NT2/D1 (cell line): ENCODE measurements at regions not wholly inside any gene's neighbourhood (a gene's known extent, or its start where the extent isn't known, plus 50 kb on each side); places are given as distances from the start of the nearest gene placed in this dataset.

ENCODE experiments used
- DNase-seq: peaks from one replicate; pipeline ENCODE4 v3.0.0-alpha.2; 2011; ENCODE audit warnings: low read depth, low spot score
- H3K27me3 ChIP-seq: 2 replicates; pipeline ENCODE4 v1.6.0; 2011; ENCODE audit warnings: mild to moderate bottlenecking; ENCODE audit not compliant: insufficient read length, insufficient read depth
- H3K36me3 ChIP-seq: 2 replicates; pipeline ENCODE4 v1.6.1; 2011; ENCODE audit warnings: mild to moderate bottlenecking, low read length, mixed read lengths; ENCODE audit not compliant: insufficient read depth, insufficient read length
- H3K4me1 ChIP-seq: 2 replicates; pipeline ENCODE4 v1.5.1; 2011; ENCODE audit not compliant: insufficient read depth, insufficient read length
- H3K4me3 ChIP-seq: 2 replicates; pipeline ENCODE4 v1.5.1; 2011; ENCODE audit warnings: low read depth; ENCODE audit not compliant: insufficient read length
- H3K9ac ChIP-seq: 2 replicates; pipeline ENCODE4 v1.6.0; 2011; ENCODE audit warnings: low read depth; ENCODE audit not compliant: insufficient read length
- H3K9me3 ChIP-seq: 2 replicates; pipeline ENCODE4 v1.5.1; 2011; ENCODE audit warnings: mild to moderate bottlenecking, low read length; ENCODE audit not compliant: insufficient read depth
- SUZ12 ChIP-seq: IDR thresholded peaks from 2 replicates; pipeline ENCODE4 v1.6.1; 2011; ENCODE audit not compliant: insufficient read length, insufficient read depth; ENCODE audit errors: extremely low read depth
- YY1 ChIP-seq: IDR thresholded peaks from 2 replicates; pipeline ENCODE4 v1.6.1; 2011; ENCODE audit not compliant: insufficient read length, insufficient read depth
- ZNF274 ChIP-seq: IDR thresholded peaks from 2 replicates; pipeline ENCODE4 v1.6.1; 2011; ENCODE audit warnings: mild to moderate bottlenecking, low read depth, low read length

GRCh38 chr4:165689159-165689558, 183.9 kb upstream of the TLL1 start:
- H3K36me3 ChIP-seq = no peaks in the 10 kb centered on the region
- no peak for DNase-seq
- H3K9me3 ChIP-seq = no peaks in the 10 kb centered on the region
- TF ChIP-seq YY1 (no peak), ZNF274 (no peak), SUZ12 (no peak)
- no peak overlapping the region for H3K9ac ChIP-seq
- H3K4me3 ChIP-seq = no peak overlapping the region
- no peaks in the 10 kb centered on the region for H3K4me1 ChIP-seq
- no peaks in the 10 kb centered on the region for H3K27me3 ChIP-seq

- Histone ChIP-seq H3K4me1 (no peaks in the 10 kb centered on the region), H3K27me3 (no peaks in the 10 kb centered on the region), H3K36me3 (no peaks in the 10 kb centered on the region), H3K4me3 (no peak overlapping the region), H3K9me3 (no peaks in the 10 kb centered on the region), H3K9ac (no peak overlapping the region)
- TF ChIP-seq SUZ12 (no peak), ZNF274 (no peak), YY1 (no peak)
- DNase-seq = no peak
Observed at GRCh38 chr4:165692082-165692481, 181.0 kb upstream of the TLL1 start.

GRCh38 chr4:165698272-165698671, 174.8 kb upstream of the TLL1 start:
- DNase-seq = no peak
- H3K27me3 ChIP-seq = no peaks in the 10 kb centered on the region
- no peaks in the 10 kb centered on the region for H3K4me1 ChIP-seq
- H3K9ac ChIP-seq = no peak overlapping the region
- H3K9me3 ChIP-seq = no peaks in the 10 kb centered on the region
- no peak for TF ChIP-seq YY1
- TF ChIP-seq ZNF274 = no peak
- TF ChIP-seq SUZ12 = no peak
- H3K36me3 ChIP-seq = no peaks in the 10 kb centered on the region
- no peak overlapping the region for H3K4me3 ChIP-seq

GRCh38 chr4:165699055-165699454, 174.0 kb upstream of the TLL1 start:
- no peaks in the 10 kb centered on the region for H3K4me1 ChIP-seq
- H3K9me3 ChIP-seq = no peaks in the 10 kb centered on the region
- no peak overlapping the region for H3K4me3 ChIP-seq
- no peaks in the 10 kb centered on the region for H3K36me3 ChIP-seq
- no peak for TF ChIP-seq SUZ12
- TF ChIP-seq YY1 = no peak
- no peak for TF ChIP-seq ZNF274
- no peaks in the 10 kb centered on the region for H3K27me3 ChIP-seq
- no peak for DNase-seq
- no peak overlapping the region for H3K9ac ChIP-seq

- no peak overlapping the region for H3K9ac ChIP-seq
- no peaks in the 10 kb centered on the region for H3K9me3 ChIP-seq
- no peaks in the 10 kb centered on the region for H3K27me3 ChIP-seq
- DNase-seq = no peak
- no peaks in the 10 kb centered on the region for H3K36me3 ChIP-seq
- no peaks in the 10 kb centered on the region for H3K4me1 ChIP-seq
- no peak for TF ChIP-seq ZNF274
- TF ChIP-seq SUZ12 = no peak
- TF ChIP-seq YY1 = no peak
- no peak overlapping the region for H3K4me3 ChIP-seq
Observed at GRCh38 chr4:165700855-165701254, 172.2 kb upstream of the TLL1 start.

GRCh38 chr4:165707128-165707527, 165.9 kb upstream of the TLL1 start:
- Histone ChIP-seq H3K36me3 (no peaks in the 10 kb centered on the region), H3K4me3 (no peak overlapping the region), H3K9ac (no peak overlapping the region), H3K27me3 (no peaks in the 10 kb centered on the region), H3K9me3 (no peaks in the 10 kb centered on the region), H3K4me1 (no peaks in the 10 kb centered on the region)
- no peak for TF ChIP-seq ZNF274
- no peak for TF ChIP-seq SUZ12
- TF ChIP-seq YY1 = no peak
- DNase-seq = no peak

GRCh38 chr4:165709516-165709915, 163.5 kb upstream of the TLL1 start:
- no peaks in the 10 kb centered on the region for H3K9me3 ChIP-seq
- no peak for DNase-seq
- no peak overlapping the region for H3K9ac ChIP-seq
- no peaks in the 10 kb centered on the region for H3K27me3 ChIP-seq
- H3K36me3 ChIP-seq = no peaks in the 10 kb centered on the region
- no peaks in the 10 kb centered on the region for H3K4me1 ChIP-seq
- H3K4me3 ChIP-seq = no peak overlapping the region
- TF ChIP-seq ZNF274 (no peak), YY1 (no peak)

GRCh38 chr4:165709973-165710526, 163.0 kb upstream of the TLL1 start:
- no peak overlapping the region for H3K9ac ChIP-seq
- no peaks in the 10 kb centered on the region for H3K36me3 ChIP-seq
- no peak overlapping the region for H3K4me3 ChIP-seq
- no peaks in the 10 kb centered on the region for H3K9me3 ChIP-seq
- DNase-seq = no peak
- H3K27me3 ChIP-seq = no peaks in the 10 kb centered on the region
- no peaks in the 10 kb centered on the region for H3K4me1 ChIP-seq
- TF ChIP-seq YY1 (no peak), ZNF274 (no peak), SUZ12 (no peak)
